ENCODE measurements at regions not wholly inside any gene's neighbourhood (a gene's known extent, or its start where the extent isn't known, plus 50 kb on each side); places are given as distances from the start of the nearest gene placed in this dataset.

- no peak for DNase-seq
These were observed 773.5 kb upstream of the EEF2KMT start for GRCh38 chr16:5870886-5871691.

- no peak for DNase-seq
These were observed 769.7 kb upstream of the EEF2KMT start for GRCh38 chr16:5867250-5867649.

- no peak for DNase-seq
These were observed 767.6 kb upstream of the EEF2KMT start for GRCh38 chr16:5865236-5865635.

- no peak for DNase-seq
These were observed 765.5 kb upstream of the EEF2KMT start for GRCh38 chr16:5863071-5863606.

- DNase-seq = no peak
These were observed 764.7 kb upstream of the EEF2KMT start for GRCh38 chr16:5862103-5862840.

- no peak for DNase-seq
These were observed 763.6 kb upstream of the EEF2KMT start for GRCh38 chr16:5861241-5861640.

GRCh38 chr16:5858180-5858579 lies 760.6 kb upstream of the EEF2KMT start:
- no peak for DNase-seq

- no peak for DNase-seq
These were observed 756.4 kb upstream of the EEF2KMT start for GRCh38 chr16:5854027-5854426.

GRCh38 chr16:5852151-5852550 lies 754.6 kb upstream of the EEF2KMT start:
- no peak for DNase-seq

GRCh38 chr16:5851393-5851982 lies 753.9 kb upstream of the EEF2KMT start:
- no peak for DNase-seq

GRCh38 chr16:5850632-5851392 lies 753.2 kb upstream of the EEF2KMT start:
- DNase-seq = no peak

GRCh38 chr16:5845046-5845445 lies 747.5 kb upstream of the EEF2KMT start:
- no peak for DNase-seq

- peak in 1 of 51 donors; percentile 8 for DNase-seq
These were observed 744.4 kb upstream of the EEF2KMT start for GRCh38 chr16:5841974-5842373.

GRCh38 chr16:5838725-5839124 lies 741.1 kb upstream of the EEF2KMT start:
- DNase-seq = no peak

GRCh38 chr16:5838071-5838470 lies 740.5 kb upstream of the EEF2KMT start:
- no peak for DNase-seq

GRCh38 chr16:5837007-5837670 lies 739.5 kb upstream of the EEF2KMT start:
- DNase-seq = peak in 1 of 51 donors; percentile 22

- DNase-seq = peak in 1 of 51 donors; percentile 7
These were observed 738.3 kb upstream of the EEF2KMT start for GRCh38 chr16:5835876-5836275.

GRCh38 chr16:5826332-5826731 lies 728.7 kb upstream of the EEF2KMT start:
- DNase-seq = no peak

- DNase-seq = peak in 1 of 51 donors; percentile 10
These were observed 722.9 kb upstream of the EEF2KMT start for GRCh38 chr16:5820472-5820871.

GRCh38 chr16:5815570-5816237 lies 718.1 kb upstream of the EEF2KMT start:
- no peak for DNase-seq
